Erythroblast (primary cell): ENCODE measurements at regions not wholly inside any gene's neighbourhood (a gene's known extent, or its start where the extent isn't known, plus 50 kb on each side); places are given as distances from the start of the nearest gene placed in this dataset.

Experiments used
- DNase-seq, 2 experiments: peaks; one replicate each; lab custom pipeline; 2025; lab: John Stamatoyannopoulos, UW
- GATA1 ChIP-seq: IDR thresholded peaks from 2 replicates; pipeline ENCODE4 v1.6.1; 2011; ENCODE audit warnings: low read depth, mild to moderate bottlenecking, control low read depth, low read length, moderate library complexity
- POLR2A ChIP-seq: IDR thresholded peaks from 2 replicates; pipeline ENCODE4 v1.6.1; 2011; ENCODE audit warnings: mild to moderate bottlenecking, low read length

DNA sequence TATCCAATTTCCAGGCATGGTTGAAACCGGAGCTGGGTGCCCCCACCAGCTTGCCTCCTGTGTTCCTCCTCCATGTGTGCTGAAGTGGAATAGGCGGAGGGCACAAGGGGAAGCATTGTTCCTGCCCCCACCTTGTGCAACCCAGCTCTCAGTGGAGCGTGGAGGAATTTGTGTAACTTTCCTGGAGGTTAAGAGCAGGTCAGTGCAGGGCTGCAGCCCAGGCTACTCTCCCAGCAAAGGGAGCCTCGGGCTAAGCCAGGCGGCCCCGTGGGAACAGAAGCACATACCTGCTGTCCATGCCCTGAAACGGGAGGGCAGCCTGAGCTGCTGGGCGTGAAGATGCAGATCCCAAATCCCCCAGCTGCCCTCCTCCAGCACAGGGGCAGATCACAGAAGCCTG lies 158.8 kb upstream of the LHX1 start:
- no peak for TF ChIP-seq GATA1
- no peak for TF ChIP-seq POLR2A
- DNase-seq, result no peak

DNA sequence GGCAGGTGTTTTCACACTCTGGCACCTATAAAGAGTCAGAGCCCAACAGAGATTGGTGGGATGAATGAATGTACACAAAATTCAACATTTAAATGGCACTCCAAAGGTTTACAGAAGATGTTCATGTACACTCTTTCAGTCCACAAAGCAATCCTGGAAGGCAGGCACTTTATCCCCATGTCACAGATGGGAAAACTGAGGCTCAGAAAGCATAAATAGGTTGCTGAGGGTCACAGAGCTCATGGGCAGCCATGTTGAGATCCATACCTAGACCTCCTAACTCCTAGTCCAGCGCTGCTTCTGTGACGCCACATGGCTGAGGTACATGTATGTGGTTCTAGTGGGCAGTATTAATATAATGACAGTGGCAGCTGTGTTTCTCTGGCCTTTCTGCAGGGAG lies 157.7 kb upstream of the LHX1 start:
- TF ChIP-seq POLR2A (no peak), GATA1 (no peak)
- DNase-seq, result no peak

DNA sequence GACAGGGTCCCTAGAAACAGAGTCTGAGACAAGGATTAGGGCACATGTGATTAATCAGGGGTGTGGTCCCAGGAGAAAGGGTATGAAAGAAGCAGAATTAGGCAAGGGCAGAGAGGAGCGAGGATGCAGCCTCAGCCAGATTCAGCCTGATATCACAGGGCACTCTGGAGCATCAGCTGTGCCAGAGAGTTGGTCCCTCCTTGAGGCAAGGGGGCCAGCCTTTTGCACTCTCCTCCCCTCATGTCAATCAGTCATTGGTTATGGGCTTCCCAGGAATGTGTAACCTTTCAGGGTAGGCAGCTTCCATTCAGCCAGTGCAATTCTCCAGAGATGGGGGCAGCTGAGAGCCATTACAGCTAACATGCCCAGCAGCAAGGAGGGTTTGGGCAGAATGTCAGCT lies 152.6 kb upstream of the LHX1 start:
- TF ChIP-seq GATA1, result no peak
- TF ChIP-seq POLR2A, result no peak

DNA sequence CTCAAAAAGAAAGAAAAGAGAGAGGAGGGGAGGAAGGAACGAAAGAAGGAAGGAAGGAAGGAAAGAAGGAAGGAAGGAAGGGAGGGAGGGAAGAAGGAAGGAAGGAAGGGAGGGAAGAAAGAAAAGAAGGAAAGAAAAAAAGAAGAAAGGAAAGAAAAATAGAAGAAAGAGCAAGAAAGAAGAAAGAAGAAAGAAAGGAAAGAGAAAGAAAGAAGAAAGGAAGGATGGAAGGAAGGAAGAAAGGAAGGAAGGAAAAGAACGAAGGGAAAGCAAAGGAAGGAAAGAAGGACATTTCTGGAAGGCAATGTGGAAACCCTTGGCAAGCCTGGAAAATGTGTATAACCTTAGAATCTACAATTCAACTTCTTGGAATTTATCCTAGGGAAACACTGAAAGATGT lies 150.4 kb upstream of the LHX1 start:
- TF ChIP-seq GATA1, result no peak
- TF ChIP-seq POLR2A, result no peak
- DNase-seq, result no peak

More for the DNA sequence above, 152.6 kb upstream of the LHX1 start:
- no peak for DNase-seq

DNA sequence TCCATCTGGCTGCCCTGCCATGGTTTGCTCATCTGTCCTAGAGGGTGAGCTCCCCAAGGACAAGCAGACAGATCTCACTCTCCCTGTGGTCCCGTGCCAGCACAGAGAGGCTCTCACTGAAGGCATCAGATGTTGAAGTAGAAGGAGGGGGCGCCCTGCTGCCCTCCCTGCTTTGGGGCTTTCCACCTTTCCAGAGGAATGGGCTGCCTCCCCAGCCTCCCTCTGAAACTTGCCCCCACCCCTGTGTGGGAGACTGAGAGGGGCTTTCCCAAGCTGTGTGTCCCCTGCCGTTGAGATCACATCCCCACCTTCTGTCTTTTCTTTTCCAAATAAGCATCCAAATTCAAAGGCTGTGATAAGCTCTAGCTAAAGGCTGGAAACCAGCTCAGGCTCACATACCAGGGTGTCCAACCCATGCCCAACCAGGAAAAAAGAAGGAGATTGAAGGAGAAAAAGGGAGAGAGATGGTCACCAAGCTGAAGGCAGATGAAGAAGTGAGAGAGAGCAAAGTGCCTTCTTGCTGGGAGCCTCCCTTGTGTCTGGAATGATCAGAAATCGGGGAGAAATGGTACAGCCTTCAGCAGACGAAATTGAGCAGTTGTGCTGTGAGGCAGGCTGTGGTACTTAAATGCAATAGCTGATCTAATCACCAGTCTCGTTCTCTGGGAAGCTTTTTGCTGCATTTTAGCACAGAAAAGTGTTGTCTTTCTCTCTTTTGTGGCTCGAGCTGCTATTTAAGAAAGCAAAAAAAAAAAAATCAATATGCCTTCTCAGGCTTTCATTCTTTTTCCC lies 145.9 kb upstream of the LHX1 start:
- DNase-seq, result no peak
- no peak for TF ChIP-seq GATA1

DNA sequence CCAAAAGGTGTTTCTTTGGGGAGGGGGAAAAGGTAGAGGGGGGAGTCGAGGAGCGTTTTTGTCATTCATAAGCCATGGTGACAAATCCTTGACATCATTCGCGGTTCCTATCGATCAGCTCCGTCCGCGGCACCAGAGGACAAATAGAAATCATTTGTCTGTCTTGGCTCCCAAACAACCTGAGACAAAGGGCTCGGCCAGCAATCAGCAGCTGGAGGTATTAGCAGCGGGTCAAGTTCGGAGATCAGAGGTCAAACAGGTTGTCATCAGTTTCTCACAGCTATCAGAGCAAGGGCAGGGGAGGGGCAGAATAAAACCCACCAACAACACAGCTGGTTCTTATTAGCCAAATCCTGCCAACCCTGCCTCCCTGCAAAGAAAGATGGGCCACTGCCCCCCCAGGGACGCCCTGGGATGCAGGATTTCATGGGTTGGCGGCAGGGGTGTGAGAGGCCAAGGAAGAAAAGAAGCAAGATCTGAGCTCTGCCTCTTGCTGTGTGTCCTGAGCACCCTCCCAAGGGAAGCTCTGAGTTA lies 145.3 kb upstream of the LHX1 start:
- DNase-seq, result no peak
- TF ChIP-seq POLR2A, result no peak
- no peak for TF ChIP-seq GATA1

DNA sequence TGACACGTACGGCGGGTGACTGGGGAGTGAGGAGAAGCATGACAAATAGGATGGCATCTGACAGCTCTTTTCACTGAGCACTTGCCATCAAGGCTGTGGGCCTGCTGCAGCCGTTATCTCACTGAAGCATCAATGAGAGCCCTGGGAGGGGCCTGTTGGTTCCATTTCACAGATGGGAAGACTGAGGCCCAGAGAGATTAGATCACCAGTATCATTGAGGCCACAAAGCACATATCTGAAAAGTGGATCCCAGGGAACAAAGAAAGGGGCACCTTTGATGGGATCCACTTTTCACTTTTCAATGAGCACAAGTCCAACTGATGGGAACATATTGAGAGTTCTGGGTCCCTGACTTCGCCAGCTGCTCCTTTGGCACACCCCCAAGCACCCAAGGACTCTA lies 144.4 kb upstream of the LHX1 start:
- DNase-seq, result no peak
- TF ChIP-seq GATA1 (no peak), POLR2A (no peak)

DNA sequence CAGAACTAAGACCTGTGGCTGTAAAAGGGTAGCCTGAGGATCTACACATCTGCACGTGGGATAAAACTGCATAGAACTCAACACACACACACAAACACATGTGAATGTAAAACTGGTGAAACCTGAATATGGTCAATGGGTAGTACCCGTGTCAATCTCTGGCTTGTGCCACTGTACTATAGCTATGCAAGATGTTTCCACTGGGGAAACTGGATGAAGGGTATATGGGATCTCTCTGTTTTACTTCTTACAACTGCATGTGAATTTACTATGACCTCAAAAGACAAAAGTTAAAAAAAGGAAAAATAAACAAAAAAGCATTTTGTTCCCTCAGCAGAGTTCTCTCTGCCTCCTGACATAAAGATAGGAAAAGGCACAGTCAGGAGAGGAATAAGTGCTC lies 143.3 kb upstream of the LHX1 start:
- DNase-seq, result no peak
- TF ChIP-seq GATA1 (no peak), POLR2A (no peak)

DNA sequence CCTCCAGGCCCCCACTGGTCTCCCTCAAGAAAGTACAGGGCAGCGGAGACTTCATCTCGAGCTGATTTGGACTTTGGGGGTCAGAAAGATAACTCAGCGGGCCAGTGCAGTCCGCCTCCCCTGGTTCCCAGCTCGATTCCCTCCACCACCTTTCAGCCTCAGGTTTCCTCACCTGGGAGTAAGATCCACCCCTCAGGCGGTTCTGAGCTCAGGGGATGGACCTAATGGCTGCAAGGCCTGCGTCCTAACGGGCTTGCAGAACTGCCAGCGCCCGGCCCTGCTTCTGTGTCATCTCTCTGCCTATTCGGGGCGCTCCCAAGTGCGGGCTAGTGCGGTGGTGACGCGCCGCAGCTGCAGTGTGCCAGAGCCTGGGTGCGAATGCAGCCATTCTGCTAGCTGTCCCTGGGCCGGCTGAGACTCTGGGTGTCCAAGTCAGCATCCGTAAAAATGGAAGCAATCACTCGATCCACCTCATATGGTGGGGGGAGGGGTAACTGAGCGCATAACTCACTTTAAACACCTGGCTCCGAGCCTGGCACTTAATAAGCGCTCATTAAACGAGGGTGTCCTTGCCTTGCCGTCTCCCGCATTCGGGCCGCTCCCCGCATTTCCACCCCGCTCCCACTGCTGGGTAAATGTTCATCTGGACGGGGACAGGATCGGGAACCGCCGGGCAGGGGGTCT lies 129.6 kb upstream of the LHX1 start:
- no peak for DNase-seq
- TF ChIP-seq POLR2A (no peak), GATA1 (no peak)

DNA sequence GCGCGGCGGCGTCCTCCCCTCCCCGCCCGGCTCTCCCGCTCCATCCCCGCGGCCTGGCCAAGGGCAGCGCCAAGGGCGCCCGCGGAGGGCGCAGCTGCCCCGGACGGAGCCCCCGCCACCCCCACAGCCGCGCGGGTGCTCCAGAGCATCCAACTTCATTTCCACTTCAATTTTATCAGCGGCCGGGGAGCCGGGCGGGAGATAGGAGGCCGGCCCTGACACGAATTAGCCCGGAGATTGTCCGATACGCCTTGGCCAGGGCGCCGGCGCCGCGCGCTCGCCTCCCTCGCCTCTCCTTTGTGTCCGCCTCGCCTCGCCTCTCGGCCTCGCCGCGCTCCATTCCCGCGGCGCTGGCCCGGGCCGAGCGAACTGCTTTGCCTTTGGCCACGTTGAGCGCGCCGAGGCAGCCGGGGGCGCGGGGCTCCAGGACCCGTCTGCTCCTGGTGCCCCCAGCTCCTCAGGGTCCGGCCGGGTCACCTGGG lies 129.1 kb upstream of the LHX1 start:
- peak; percentile 5 to 27 for DNase-seq

DNA sequence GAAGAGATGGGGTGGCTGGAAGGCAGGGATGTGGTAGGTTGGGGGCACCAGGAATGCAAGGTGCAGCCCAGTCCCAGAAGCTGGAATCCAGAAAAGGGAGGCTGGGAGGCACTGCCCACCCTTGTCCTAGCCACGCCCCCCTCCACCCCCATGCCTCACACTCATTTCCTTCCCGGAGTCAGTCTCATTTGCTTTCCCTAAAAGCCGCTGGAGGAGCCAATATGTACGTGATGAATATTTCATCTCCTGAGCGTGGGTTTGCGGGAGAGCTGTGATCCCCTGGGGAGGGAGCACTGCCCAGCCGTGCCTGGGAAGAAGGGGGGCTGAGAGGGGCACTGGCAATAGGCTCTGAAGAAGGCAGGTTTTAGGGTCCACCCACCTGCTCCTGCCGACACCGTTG lies 124.5 kb upstream of the LHX1 start:
- TF ChIP-seq GATA1 (no peak), POLR2A (no peak)
- DNase-seq, result no peak

More for the DNA sequence above, 129.1 kb upstream of the LHX1 start:
- no peak for TF ChIP-seq POLR2A
- TF ChIP-seq GATA1, result no peak

DNA sequence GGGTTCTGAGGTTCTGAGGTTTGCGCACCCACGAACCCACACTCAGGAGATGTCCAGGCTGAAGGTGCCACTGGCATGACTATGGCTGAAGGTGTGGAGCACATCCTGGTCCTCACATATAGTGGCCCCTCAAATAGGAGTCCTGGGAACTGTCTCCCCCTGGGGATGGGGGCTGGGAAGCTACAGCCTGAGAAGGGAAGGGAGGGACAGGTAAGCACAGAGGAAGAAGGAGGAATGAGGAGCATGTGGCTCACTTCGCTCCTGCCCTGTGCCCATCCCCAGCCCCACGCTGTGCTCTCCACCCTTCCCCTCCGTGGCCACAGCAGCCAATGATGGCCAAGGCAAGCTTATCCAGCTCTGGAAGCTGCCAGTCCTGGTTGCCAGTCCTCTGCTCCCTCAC lies 123.9 kb upstream of the LHX1 start:
- DNase-seq, result no peak
- no peak for TF ChIP-seq GATA1
- no peak for TF ChIP-seq POLR2A

DNA sequence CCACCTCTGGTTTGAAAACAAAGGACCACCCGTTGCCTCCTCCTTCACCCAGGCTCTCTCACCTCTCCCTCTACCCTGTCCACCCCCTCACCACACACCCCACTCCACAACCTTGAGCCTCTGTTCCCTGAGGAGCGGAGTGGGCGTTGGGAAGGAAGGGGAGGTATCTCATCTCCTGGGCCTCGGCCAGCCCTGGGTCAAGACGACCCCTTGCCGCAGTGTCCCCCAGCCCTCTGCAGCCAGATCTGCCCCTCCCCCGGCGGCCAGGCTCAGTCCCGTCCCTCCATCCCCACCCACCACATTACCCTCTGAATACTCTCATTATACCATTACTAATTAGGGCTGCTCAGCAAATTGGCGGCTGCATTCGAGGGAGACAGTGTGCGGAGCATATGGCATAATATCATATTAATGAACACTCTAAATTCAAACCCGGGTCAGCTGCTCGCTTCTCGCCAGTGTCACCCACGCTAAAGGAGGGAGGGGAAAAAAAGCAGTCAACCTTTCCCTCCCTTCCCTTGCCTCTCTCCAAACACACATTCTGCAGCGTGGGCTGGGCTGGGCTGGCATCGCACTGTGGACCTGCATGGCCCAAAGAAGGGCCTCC lies 123.2 kb upstream of the LHX1 start:
- no peak for TF ChIP-seq GATA1
- no peak for TF ChIP-seq POLR2A
- no peak for DNase-seq

DNA sequence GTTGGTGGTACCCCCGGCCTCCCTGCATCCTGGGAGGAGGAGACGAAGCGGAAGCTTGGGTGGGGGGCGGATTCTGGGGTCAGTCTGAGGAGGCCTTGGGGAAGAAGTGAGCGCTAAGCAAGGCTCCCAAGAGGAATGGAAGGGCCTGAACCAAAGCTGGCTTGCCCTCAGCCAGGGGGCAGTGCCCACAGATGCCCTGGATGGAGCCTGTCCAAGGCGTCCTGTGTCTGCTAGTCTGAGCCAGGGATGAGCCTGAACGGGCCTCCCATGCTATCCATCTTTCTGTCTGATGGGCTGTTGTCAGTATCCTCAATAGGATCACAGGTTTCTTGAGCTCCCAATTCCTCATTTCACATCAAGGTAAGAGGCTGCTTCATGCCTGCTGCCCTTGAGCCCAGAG lies 122.3 kb upstream of the LHX1 start:
- DNase-seq, result no peak
- TF ChIP-seq GATA1 (no peak), POLR2A (no peak)
